ENCODE measurements at regions not wholly inside any gene's neighbourhood (a gene's known extent, or its start where the extent isn't known, plus 50 kb on each side); places are given as distances from the start of the nearest gene placed in this dataset.

DNA sequence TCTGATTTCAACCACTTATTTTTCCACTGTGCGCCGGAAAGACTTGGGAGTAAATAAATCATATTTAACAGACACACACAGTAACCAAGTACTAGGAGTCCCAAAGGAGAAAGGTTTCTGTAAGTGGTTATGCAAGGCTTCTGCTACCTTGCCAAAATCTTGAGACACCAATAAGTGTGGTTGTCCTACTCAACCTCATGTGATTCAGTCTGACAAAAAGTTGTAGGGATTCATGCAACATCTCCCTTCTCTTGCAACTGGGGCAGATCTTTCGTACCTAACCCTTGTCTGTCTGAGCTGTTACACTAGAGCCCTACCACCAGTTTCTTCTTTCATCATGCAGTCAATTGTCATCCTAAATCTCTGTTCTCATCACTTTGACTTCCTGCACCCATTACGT lies 69.9 kb upstream of the NUDT7 start:
- TF ChIP-seq CTCF (IDR thresholded peaks at IDR 0.05; ENCODE audit: borderline replicate concordance, control extremely low read depth, extremely low read depth, insufficient read depth, missing control alignments) = no peak
- in situ Hi-C loops (cut with MboI; ENCODE audit: low sequenced_read_pairs, unreplicated experiment) = no loop called here
- no peak for DNase-seq (ENCODE audit: low spot score)

DNA sequence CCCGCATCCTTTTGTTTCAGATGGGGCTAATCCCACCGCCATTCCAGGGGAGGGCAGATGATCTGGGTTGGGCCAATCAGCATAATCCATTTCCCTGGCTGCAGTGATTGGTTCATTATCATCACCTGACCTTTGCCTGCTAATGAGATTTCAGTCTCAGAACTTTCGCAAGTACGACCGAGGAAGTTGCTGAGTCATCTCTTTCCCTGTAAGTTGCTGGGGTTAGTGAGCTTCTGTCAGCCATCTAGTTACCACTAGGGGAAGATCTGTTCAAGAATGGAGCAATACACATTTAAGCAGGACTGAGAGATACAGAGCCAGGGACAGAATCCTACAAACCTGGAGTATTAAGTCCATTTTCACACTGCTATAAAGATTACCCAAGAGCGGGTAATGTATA lies 65.3 kb upstream of the NUDT7 start:
- TF ChIP-seq CTCF (IDR thresholded peaks at IDR 0.05; ENCODE audit: borderline replicate concordance, control extremely low read depth, extremely low read depth, insufficient read depth, missing control alignments) = no peak
- DNase-seq (ENCODE audit: low spot score) = no peak
- in situ Hi-C loops (cut with MboI; ENCODE audit: low sequenced_read_pairs, unreplicated experiment) = no loop called here

- no peak for TF ChIP-seq CTCF (IDR thresholded peaks at IDR 0.05; ENCODE audit: borderline replicate concordance, control extremely low read depth, extremely low read depth, insufficient read depth, missing control alignments)
- in situ Hi-C loops (cut with MboI; ENCODE audit: low sequenced_read_pairs, unreplicated experiment) = no loop called here
- DNase-seq (ENCODE audit: low spot score) = no peak
Observed at GRCh38 chr16:77660311-77660710, 62.0 kb upstream of the NUDT7 start.

GRCh38 chr16:77662246-77662645 lies 60.1 kb upstream of the NUDT7 start:
- no peak for TF ChIP-seq CTCF (IDR thresholded peaks at IDR 0.05; ENCODE audit: borderline replicate concordance, control extremely low read depth, extremely low read depth, insufficient read depth, missing control alignments)
- in situ Hi-C loops (cut with MboI; ENCODE audit: low sequenced_read_pairs, unreplicated experiment) = no loop called here
- DNase-seq (ENCODE audit: low spot score) = no peak

GRCh38 chr16:77663711-77664110 lies 58.6 kb upstream of the NUDT7 start:
- in situ Hi-C loops (cut with MboI; ENCODE audit: low sequenced_read_pairs, unreplicated experiment) = no loop called here
- DNase-seq (ENCODE audit: low spot score) = no peak
- no peak for TF ChIP-seq CTCF (IDR thresholded peaks at IDR 0.05; ENCODE audit: borderline replicate concordance, control extremely low read depth, extremely low read depth, insufficient read depth, missing control alignments)

- no peak for TF ChIP-seq CTCF (IDR thresholded peaks at IDR 0.05; ENCODE audit: borderline replicate concordance, control extremely low read depth, extremely low read depth, insufficient read depth, missing control alignments)
- in situ Hi-C loops (cut with MboI; ENCODE audit: low sequenced_read_pairs, unreplicated experiment) = no loop called here
- DNase-seq (ENCODE audit: low spot score) = no peak
Observed at GRCh38 chr16:77666771-77667170, 55.5 kb upstream of the NUDT7 start.

DNA sequence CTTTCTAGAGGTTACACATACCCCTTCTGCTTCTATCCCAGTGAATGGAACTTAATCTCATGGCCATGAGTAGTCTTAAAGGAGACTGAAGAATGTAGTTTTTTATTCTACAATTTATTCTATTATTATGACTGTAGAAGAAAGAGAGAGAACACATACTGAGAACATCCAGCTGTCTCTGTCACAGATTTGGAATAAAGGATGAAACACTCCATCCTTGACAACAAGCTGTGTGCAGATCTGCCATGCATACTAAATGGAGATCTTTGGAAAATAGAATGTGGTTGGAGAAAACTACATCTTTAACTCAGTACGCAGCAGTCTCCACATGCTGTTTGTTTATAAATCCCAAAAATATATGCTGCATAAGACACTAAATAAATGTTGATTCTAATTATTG lies 54.1 kb upstream of the NUDT7 start:
- no peak for DNase-seq (ENCODE audit: low spot score)
- TF ChIP-seq CTCF (IDR thresholded peaks at IDR 0.05; ENCODE audit: borderline replicate concordance, control extremely low read depth, extremely low read depth, insufficient read depth, missing control alignments) = no peak
- in situ Hi-C loops (cut with MboI; ENCODE audit: low sequenced_read_pairs, unreplicated experiment) = no loop called here

All from GM13976 (cell line).